ENCODE measurements at regions not wholly inside any gene's neighbourhood (a gene's known extent, or its start where the extent isn't known, plus 50 kb on each side); places are given as distances from the start of the nearest gene placed in this dataset.
"Not testable (repeated sequence)": the region's sequence is repeated elsewhere in the genome, so short reads cannot be mapped to it uniquely, and the experiment has no call there.

DNA sequence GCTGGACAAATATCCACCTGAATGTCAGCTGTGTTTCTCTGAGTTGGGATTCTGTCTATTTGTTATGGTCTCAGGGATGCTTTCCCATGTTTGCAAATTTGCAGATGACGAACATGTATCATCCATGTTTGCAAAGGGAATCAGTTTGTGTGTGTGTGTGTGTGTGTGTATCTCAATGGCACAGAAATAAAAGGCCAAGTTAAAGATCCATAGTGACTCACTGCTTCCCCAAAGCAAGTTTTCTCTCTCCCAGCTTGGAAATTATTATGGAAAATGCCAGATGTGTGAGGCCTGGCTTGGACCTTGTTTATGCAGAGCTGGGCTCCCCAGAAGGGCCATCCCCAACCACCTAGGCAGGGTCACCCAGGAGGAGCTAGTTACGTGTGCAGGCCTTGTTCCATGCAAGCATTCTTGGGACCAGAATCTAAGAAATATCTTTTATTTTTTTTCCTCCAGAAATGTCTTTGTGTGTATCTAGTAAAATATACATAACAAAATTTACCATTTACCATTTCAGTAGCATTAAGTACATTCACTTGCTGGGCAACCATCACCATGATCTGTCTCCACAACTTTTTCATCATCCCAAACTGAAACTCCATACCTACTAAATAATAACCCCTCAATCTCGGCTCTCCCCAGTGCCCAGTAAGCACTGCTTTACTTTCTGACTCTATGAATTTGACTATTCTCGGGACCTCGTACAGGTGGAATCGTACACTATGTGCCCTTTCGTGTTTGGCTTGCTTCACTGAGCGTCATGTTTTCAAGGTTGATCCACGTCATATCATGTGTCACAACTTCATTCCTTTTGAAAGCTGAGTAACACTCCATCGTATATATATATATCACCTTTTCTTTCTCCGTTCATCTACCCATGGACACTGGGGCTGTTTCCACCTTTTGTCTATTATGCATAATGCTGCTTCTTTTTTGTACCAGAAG, 56.6 kb upstream of the WNT7B start:
- Histone ChIP-seq H3K27me3 (ENCODE audit: insufficient read depth, low read length) (peaks cover 8% of the 10 kb centered on the region), H3K4me1 (ENCODE audit: insufficient read depth, low read length) (peaks cover 11% of the 10 kb centered on the region; the same call in 1 of the 2 replicates), H3K9me3 (ENCODE audit: insufficient read depth, low read depth, low read length) (no peaks in the 10 kb centered on the region), H3K4me3 (ENCODE audit: low read length) (no peak overlapping the region), H3K9ac (ENCODE audit: low read depth, low read length) (no peak overlapping the region), H3K36me3 (ENCODE audit: insufficient read depth, low read depth, low read length) (no peaks in the 10 kb centered on the region), H3K27ac (ENCODE audit: low read length) (no peak overlapping the region)

- H3K36me3 ChIP-seq (ENCODE audit: insufficient read depth, low read depth, low read length); H3K27ac ChIP-seq (ENCODE audit: low read length); H3K27me3 ChIP-seq (ENCODE audit: insufficient read depth, low read length); H3K9ac ChIP-seq (ENCODE audit: low read depth, low read length); H3K9me3 ChIP-seq (ENCODE audit: insufficient read depth, low read depth, low read length); H3K4me3 ChIP-seq (ENCODE audit: low read length): not testable (repeated sequence)
- peaks cover 11% of the 10 kb centered on the region; the same call in 1 of the 2 replicates for H3K4me1 ChIP-seq (ENCODE audit: insufficient read depth, low read length)
Measured at GRCh38 chr22:46034480-46034879, 57.5 kb upstream of the WNT7B start.

DNA sequence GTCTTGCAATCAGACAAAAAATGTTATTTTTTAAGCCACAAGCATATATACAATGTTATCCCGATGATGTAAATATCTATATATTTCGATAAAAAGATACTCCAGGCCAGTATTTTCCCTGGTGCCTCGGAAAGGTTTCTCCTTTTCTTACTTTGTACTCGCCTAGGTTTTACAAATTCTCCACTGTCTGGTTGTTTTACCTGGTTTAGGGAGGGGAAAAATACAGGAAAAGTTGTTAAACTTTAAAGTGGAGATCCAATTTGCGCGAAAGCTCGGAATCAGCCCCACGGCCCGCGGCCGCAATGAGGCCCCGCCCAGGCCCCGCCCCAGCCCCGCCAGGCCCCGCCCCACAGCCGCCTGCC, 58.4 kb upstream of the WNT7B start:
- Histone ChIP-seq H3K27ac (ENCODE audit: low read length) (no peak overlapping the region), H3K9me3 (ENCODE audit: insufficient read depth, low read depth, low read length) (no peaks in the 10 kb centered on the region), H3K27me3 (ENCODE audit: insufficient read depth, low read length) (no peaks in the 10 kb centered on the region), H3K9ac (ENCODE audit: low read depth, low read length) (peak overlapping the region; percentile 86; the same call in 1 of the 2 replicates), H3K4me1 (ENCODE audit: insufficient read depth, low read length) (peaks cover 11% of the 10 kb centered on the region; the same call in 1 of the 2 replicates), H3K36me3 (ENCODE audit: insufficient read depth, low read depth, low read length) (no peaks in the 10 kb centered on the region), H3K4me3 (ENCODE audit: low read length) (peak overlapping the region; percentile 80)

DNA sequence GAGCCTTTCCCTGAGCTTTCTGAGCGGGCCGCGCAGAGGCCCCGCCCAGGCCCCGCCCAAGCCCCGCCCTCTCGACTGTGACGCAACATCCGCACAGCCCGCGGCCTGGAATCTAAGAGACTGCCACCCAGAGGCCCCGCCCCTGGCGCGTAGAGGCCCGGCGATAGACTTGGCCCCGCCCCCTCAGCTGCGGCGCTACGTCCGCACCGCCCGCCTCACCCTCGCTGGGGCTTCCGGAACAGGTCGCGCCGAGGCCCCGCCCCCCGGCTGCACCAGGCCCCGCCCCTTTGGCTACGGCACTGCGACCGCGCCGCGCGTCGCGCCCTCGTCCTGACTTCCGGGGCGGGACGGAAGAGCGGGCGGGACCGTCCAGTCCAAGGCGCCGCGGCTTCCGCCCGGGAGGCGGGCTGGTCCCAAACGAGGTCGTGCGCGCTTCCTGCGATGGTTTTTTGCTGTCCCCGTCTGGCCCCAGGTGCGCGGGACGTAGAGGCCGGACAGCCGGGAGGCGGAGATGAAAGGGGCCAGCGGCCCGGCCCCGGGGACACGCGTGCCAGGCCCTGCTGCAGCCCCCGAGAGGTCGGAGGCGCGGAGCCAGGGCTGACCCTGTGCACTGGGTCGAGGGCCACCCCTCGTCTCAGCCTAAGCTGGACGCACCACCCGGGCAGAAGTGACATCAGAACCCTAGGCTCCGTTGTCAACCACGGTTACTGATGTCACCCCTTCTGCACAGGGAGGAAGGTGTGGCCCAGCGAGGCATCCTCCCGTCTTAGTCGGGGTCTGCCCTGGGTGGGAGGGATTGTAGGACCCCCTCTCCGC, 59.0 kb upstream of the WNT7B start:
- H3K9me3 ChIP-seq (ENCODE audit: insufficient read depth, low read depth, low read length), result no peaks in the 10 kb centered on the region
- H3K27me3 ChIP-seq (ENCODE audit: insufficient read depth, low read length), result no peaks in the 10 kb centered on the region
- peak overlapping the region; percentile 71; the same call in 1 of the 2 replicates for H3K9ac ChIP-seq (ENCODE audit: low read depth, low read length)
- H3K4me3 ChIP-seq (ENCODE audit: low read length), result peak overlapping the region; percentile 88
- H3K27ac ChIP-seq (ENCODE audit: low read length), result no peak overlapping the region
- peaks cover 11% of the 10 kb centered on the region; the same call in 1 of the 2 replicates for H3K4me1 ChIP-seq (ENCODE audit: insufficient read depth, low read length)
- H3K36me3 ChIP-seq (ENCODE audit: insufficient read depth, low read depth, low read length), result no peaks in the 10 kb centered on the region

- Histone ChIP-seq H3K4me1 (ENCODE audit: insufficient read depth, low read length) (peaks cover 8% of the 10 kb centered on the region; the same call in 1 of the 2 replicates), H3K27ac (ENCODE audit: low read length) (no peak overlapping the region), H3K27me3 (ENCODE audit: insufficient read depth, low read length) (no peaks in the 10 kb centered on the region), H3K9me3 (ENCODE audit: insufficient read depth, low read depth, low read length) (no peaks in the 10 kb centered on the region), H3K36me3 (ENCODE audit: insufficient read depth, low read depth, low read length) (no peaks in the 10 kb centered on the region), H3K9ac (ENCODE audit: low read depth, low read length) (peak overlapping the region; percentile 71; the same call in 1 of the 2 replicates), H3K4me3 (ENCODE audit: low read length) (peak overlapping the region; percentile 88)
Measured at GRCh38 chr22:46036558-46037408, 59.8 kb upstream of the WNT7B start.

- no peak overlapping the region for H3K27ac ChIP-seq (ENCODE audit: low read length)
- no peaks in the 10 kb centered on the region for H3K9me3 ChIP-seq (ENCODE audit: insufficient read depth, low read depth, low read length)
- no peak overlapping the region for H3K4me3 ChIP-seq (ENCODE audit: low read length)
- H3K27me3 ChIP-seq (ENCODE audit: insufficient read depth, low read length), result peaks cover 5% of the 10 kb centered on the region; the same call in 1 of the 2 replicates
- H3K36me3 ChIP-seq (ENCODE audit: insufficient read depth, low read depth, low read length), result no peaks in the 10 kb centered on the region
- H3K4me1 ChIP-seq (ENCODE audit: insufficient read depth, low read length), result peaks cover 4% of the 10 kb centered on the region; the same call in 1 of the 2 replicates
- H3K9ac ChIP-seq (ENCODE audit: low read depth, low read length), result no peak overlapping the region
Measured at GRCh38 chr22:46038174-46038487, 61.2 kb upstream of the WNT7B start.

- H3K4me3 ChIP-seq (ENCODE audit: low read length), result no peak overlapping the region
- no peak overlapping the region for H3K27ac ChIP-seq (ENCODE audit: low read length)
- peaks cover 8% of the 10 kb centered on the region; the same call in 1 of the 2 replicates for H3K4me1 ChIP-seq (ENCODE audit: insufficient read depth, low read length)
- H3K27me3 ChIP-seq (ENCODE audit: insufficient read depth, low read length), result peaks cover 11% of the 10 kb centered on the region
- no peaks in the 10 kb centered on the region for H3K36me3 ChIP-seq (ENCODE audit: insufficient read depth, low read depth, low read length)
- H3K9me3 ChIP-seq (ENCODE audit: insufficient read depth, low read depth, low read length), result no peaks in the 10 kb centered on the region
- H3K9ac ChIP-seq (ENCODE audit: low read depth, low read length), result no peak overlapping the region
Measured at GRCh38 chr22:46038516-46039430, 61.8 kb upstream of the WNT7B start.

GRCh38 chr22:46039535-46039934, 62.6 kb upstream of the WNT7B start:
- H3K9me3 ChIP-seq (ENCODE audit: insufficient read depth, low read depth, low read length), result no peaks in the 10 kb centered on the region
- no peak overlapping the region for H3K27ac ChIP-seq (ENCODE audit: low read length)
- no peak overlapping the region for H3K9ac ChIP-seq (ENCODE audit: low read depth, low read length)
- no peak overlapping the region for H3K4me3 ChIP-seq (ENCODE audit: low read length)
- peaks cover 19% of the 10 kb centered on the region for H3K27me3 ChIP-seq (ENCODE audit: insufficient read depth, low read length)
- H3K36me3 ChIP-seq (ENCODE audit: insufficient read depth, low read depth, low read length), result no peaks in the 10 kb centered on the region
- peaks cover 14% of the 10 kb centered on the region; the same call in 1 of the 2 replicates for H3K4me1 ChIP-seq (ENCODE audit: insufficient read depth, low read length)

DNA sequence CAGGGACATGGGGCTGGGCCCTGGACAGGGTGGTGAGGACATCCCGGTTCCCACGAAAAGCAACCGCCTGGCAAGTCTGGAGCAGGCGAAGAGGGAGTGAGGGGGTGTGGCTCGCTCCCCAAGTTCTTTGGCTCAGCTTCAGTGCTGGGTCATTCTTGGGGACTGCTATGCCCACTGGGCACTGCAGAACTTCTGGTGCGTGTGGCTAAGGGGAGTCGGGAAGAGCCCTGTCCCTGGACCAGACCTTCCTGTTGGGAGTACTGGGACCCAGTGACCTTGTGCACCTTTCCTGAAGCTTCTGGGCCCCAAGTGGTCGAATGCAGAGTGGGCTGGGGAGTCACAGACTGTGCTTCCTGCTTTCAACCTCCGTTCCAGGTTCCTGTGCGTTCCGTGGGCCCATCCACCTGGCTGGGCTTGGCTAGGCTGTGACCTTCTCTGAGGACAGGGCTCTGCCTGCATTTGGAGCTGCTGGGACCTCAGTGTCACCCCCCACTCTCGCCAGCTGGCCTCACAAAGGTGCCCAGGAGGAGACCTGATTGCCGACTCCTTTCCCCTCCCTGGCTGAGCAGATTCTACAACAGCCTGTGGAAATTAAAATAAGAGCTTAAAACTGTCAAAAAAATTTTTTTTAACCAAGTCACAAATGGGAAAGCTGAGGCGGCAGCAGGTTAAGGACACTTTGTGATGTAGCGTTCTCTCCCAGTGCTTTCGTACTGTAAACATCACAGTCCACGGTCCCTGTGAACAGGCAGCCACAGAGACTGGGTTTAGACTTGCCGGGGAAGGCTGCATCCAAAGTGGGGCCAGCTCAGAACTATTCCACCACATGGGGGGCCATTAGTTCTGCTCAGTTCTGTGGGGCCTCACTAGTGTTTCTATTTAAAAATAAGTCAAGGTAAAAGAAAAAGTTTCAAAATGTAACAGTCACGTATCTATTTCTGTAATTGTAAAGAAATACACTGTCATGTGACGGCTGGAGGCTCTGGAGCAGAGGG, 63.8 kb upstream of the WNT7B start:
- no peak overlapping the region for H3K9ac ChIP-seq (ENCODE audit: low read depth, low read length)
- H3K36me3 ChIP-seq (ENCODE audit: insufficient read depth, low read depth, low read length), result no peaks in the 10 kb centered on the region
- peaks cover 31% of the 10 kb centered on the region for H3K27me3 ChIP-seq (ENCODE audit: insufficient read depth, low read length)
- H3K4me1 ChIP-seq (ENCODE audit: insufficient read depth, low read length), result peaks cover 10% of the 10 kb centered on the region; the same call in 1 of the 2 replicates
- no peak overlapping the region for H3K4me3 ChIP-seq (ENCODE audit: low read length)
- no peak overlapping the region for H3K27ac ChIP-seq (ENCODE audit: low read length)
- no peaks in the 10 kb centered on the region for H3K9me3 ChIP-seq (ENCODE audit: insufficient read depth, low read depth, low read length)

- H3K27ac ChIP-seq (ENCODE audit: low read length), result no peak overlapping the region
- H3K9me3 ChIP-seq (ENCODE audit: insufficient read depth, low read depth, low read length), result no peaks in the 10 kb centered on the region
- no peak overlapping the region for H3K9ac ChIP-seq (ENCODE audit: low read depth, low read length)
- H3K4me1 ChIP-seq (ENCODE audit: insufficient read depth, low read length), result peaks cover 10% of the 10 kb centered on the region; the same call in 1 of the 2 replicates
- H3K27me3 ChIP-seq (ENCODE audit: insufficient read depth, low read length), result peaks cover 40% of the 10 kb centered on the region
- H3K36me3 ChIP-seq (ENCODE audit: insufficient read depth, low read depth, low read length), result no peaks in the 10 kb centered on the region
- no peak overlapping the region for H3K4me3 ChIP-seq (ENCODE audit: low read length)
Measured at GRCh38 chr22:46041642-46042041, 64.7 kb upstream of the WNT7B start.

Data from iPS-20b (cell line).